PC-9 (cell line): ENCODE measurements at regions not wholly inside any gene's neighbourhood (a gene's known extent, or its start where the extent isn't known, plus 50 kb on each side); places are given as distances from the start of the nearest gene placed in this dataset.

Experiments used
- BruUV-seq: library from RNA; stranded (reverse); fragments of 400-500 nt; replicated peaks from 2 replicates; lab custom pipeline; 2021; lab: Mats Ljungman, UMichigan
- CTCF ChIA-PET: fragments of 300-600 bp; sonication (Branson Sonifier 250); formaldehyde crosslinking; loops from one replicate; lab custom pipeline; 2022; ENCODE audit warnings: antibody characterized with exemption; lab: Charles Lee
- POLR2A ChIA-PET: fragments of 300-600 bp; sonication (Branson Sonifier 250); formaldehyde crosslinking; loops from one replicate; lab custom pipeline; 2022; ENCODE audit warnings: antibody characterized with exemption; ENCODE audit not compliant: unreplicated experiment; lab: Charles Lee
- DNase-seq, 2 experiments: peaks; one replicate each; pipeline versions ENCODE4 v3.0.0 to v3.0.0-alpha.2; 2015 to 2022; ENCODE audit warnings: mixed read lengths in 1 of 2
- H2AFZ ChIP-seq: fragments of 200-600 bp; sonication (generic); 2 replicates; pipeline ENCODE4 v1.8.1; 2017; ENCODE audit warnings: antibody characterized with exemption
- H3F3A ChIP-seq: fragments of 200-600 bp; sonication (generic); 2 replicates; pipeline ENCODE4 v1.8.1; 2017; ENCODE audit warnings: antibody characterized with exemption, mild to moderate bottlenecking, low read depth; ENCODE audit not compliant: insufficient read depth
- H3K27ac ChIP-seq: fragments of 200-600 bp; sonication (generic); 2 replicates; pipeline ENCODE4 v1.6.1; 2016; ENCODE audit warnings: mixed run types
- H3K27me3 ChIP-seq: fragments of 200-600 bp; sonication (generic); 2 replicates; pipeline ENCODE4 v1.6.1; 2016; ENCODE audit warnings: low read depth, mixed run types; ENCODE audit not compliant: insufficient read depth
- H3K36me3 ChIP-seq: fragments of 200-600 bp; sonication (generic); 2 replicates; pipeline ENCODE4 v1.6.1; 2016; ENCODE audit warnings: low read depth, mixed run types
- H3K4me1 ChIP-seq: fragments of 200-600 bp; sonication (generic); replicated peaks from 2 replicates; pipeline ENCODE4 v1.6.1; 2016; ENCODE audit warnings: mixed run types; ENCODE audit not compliant: insufficient read depth
- H3K4me2 ChIP-seq: fragments of 200-600 bp; sonication (generic); 2 replicates; pipeline ENCODE4 v1.6.1; 2017; ENCODE audit warnings: mixed run types
- H3K4me3 ChIP-seq: fragments of 200-600 bp; sonication (generic); 2 replicates; pipeline ENCODE4 v1.6.1; 2016; ENCODE audit warnings: mixed run types
- H3K79me2 ChIP-seq: fragments of 200-600 bp; sonication (generic); 2 replicates; pipeline ENCODE4 v1.6.1; 2017; ENCODE audit warnings: low read depth, mixed run types
- H3K9me2 ChIP-seq: fragments of 200-600 bp; sonication (generic); 2 replicates; pipeline ENCODE4 v1.8.1; 2017; ENCODE audit warnings: mild to moderate bottlenecking; ENCODE audit not compliant: insufficient read depth
- H3K9me3 ChIP-seq: fragments of 200-600 bp; sonication (generic); 2 replicates; pipeline ENCODE4 v1.8.1; 2016; ENCODE audit warnings: low read depth; ENCODE audit not compliant: insufficient read depth
- H4K20me1 ChIP-seq: fragments of 200-600 bp; sonication (generic); 2 replicates; pipeline ENCODE4 v1.8.1; 2017; ENCODE audit not compliant: insufficient read depth
- EZH2 ChIP-seq: fragments of 200-600 bp; sonication (generic); IDR thresholded peaks from 2 replicates; pipeline ENCODE4 v1.8.0; 2017; ENCODE audit warnings: antibody characterized with exemption, low read depth
- intact Hi-C: fragments of 100-400 bp; cut with micrococcal nuclease; formaldehyde crosslinking; loops from one replicate; pipeline ENCODE4 v1.10.0; 2022; ENCODE audit not compliant: unreplicated experiment
- TF ChIP-seq, protein P1 (sequence below): fragments of 200-600 bp; sonication (generic); conservative IDR thresholded peaks from 2 replicates; pipeline ENCODE4 v1.6.1; 2017; ENCODE audit warnings: mixed run types, antibody characterized with exemption, mild to moderate bottlenecking, moderate library complexity

DNA sequence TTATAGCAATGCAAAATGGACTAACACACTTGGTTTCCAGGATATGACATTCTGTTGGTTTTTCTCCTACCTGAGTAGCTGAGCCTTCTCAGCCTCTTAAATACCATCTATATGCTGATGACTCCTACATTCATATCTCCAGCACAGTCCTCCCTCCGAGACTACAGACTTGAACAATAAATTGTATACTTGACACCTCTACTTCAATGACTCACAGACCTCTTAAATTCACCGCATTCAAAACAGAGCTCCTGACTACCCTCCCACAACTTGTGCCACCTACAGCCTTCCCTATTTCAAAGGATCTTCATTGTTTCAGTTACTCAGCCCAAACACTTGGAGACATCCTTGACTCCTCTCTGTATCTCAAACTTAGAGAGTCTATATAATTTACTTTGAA, 66.8 kb upstream of the ASB17 start:
- BruUV-seq, result no TSS peak
- Histone ChIP-seq H4K20me1 (no peaks in the 10 kb centered on the region), H3K79me2 (no peaks in the 10 kb centered on the region), H3K4me3 (no peak overlapping the region), H3K4me1 (no peaks in the 10 kb centered on the region), H2AFZ (no peak overlapping the region), H3K27ac (no peak overlapping the region), H3K4me2 (no peak overlapping the region), H3K36me3 (no peaks in the 10 kb centered on the region), H3K9me2 (no peaks in the 10 kb centered on the region), H3F3A (no peaks in the 10 kb centered on the region), H3K27me3 (no peaks in the 10 kb centered on the region), H3K9me3 (no peaks in the 10 kb centered on the region)
- no peak for DNase-seq
- TF ChIP-seq, protein P1, sequence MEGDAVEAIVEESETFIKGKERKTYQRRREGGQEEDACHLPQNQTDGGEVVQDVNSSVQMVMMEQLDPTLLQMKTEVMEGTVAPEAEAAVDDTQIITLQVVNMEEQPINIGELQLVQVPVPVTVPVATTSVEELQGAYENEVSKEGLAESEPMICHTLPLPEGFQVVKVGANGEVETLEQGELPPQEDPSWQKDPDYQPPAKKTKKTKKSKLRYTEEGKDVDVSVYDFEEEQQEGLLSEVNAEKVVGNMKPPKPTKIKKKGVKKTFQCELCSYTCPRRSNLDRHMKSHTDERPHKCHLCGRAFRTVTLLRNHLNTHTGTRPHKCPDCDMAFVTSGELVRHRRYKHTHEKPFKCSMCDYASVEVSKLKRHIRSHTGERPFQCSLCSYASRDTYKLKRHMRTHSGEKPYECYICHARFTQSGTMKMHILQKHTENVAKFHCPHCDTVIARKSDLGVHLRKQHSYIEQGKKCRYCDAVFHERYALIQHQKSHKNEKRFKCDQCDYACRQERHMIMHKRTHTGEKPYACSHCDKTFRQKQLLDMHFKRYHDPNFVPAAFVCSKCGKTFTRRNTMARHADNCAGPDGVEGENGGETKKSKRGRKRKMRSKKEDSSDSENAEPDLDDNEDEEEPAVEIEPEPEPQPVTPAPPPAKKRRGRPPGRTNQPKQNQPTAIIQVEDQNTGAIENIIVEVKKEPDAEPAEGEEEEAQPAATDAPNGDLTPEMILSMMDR, result no peak
- no peak for TF ChIP-seq EZH2
- intact Hi-C loops, result loop anchor here (10.0 kb wide), 2 partner anchors 94 to 156 kb away; no protein-coding TSS in a partner anchor
- ChIA-PET POLR2A (no interaction called here), CTCF (no interaction called here)

GRCh38 chr1:76003946-76004345, 70.6 kb upstream of the ST6GALNAC3 start:
- Histone ChIP-seq H3K4me2 (no peak overlapping the region), H3K9me3 (no peaks in the 10 kb centered on the region), H3K36me3 (no peaks in the 10 kb centered on the region), H3K27ac (no peak overlapping the region), H3K4me3 (no peak overlapping the region), H4K20me1 (no peaks in the 10 kb centered on the region), H3K4me1 (peaks cover 5% of the 10 kb centered on the region), H3K79me2 (no peaks in the 10 kb centered on the region), H3F3A (no peaks in the 10 kb centered on the region), H2AFZ (no peak overlapping the region), H3K9me2 (0 out of 2 replicates have a peak, but pooled peaks cover 5% of the 10 kb centered on the region), H3K27me3 (no peaks in the 10 kb centered on the region)
- TF ChIP-seq, protein P1, result no peak
- no peak for TF ChIP-seq EZH2
- CTCF ChIA-PET, result no interaction called here
- intact Hi-C loops, result no loop called here
- no peak for DNase-seq
- no TSS peak for BruUV-seq
- POLR2A ChIA-PET, result no interaction called here

GRCh38 chr1:76005765-76006164, 68.8 kb upstream of the ST6GALNAC3 start:
- 0 out of 2 replicates have a peak, but pooled peaks cover 9% of the 10 kb centered on the region for H3K9me2 ChIP-seq
- H3K4me3 ChIP-seq, result no peak overlapping the region

More at GRCh38 chr1:76005765-76006164, 68.8 kb upstream of the ST6GALNAC3 start:
- Histone ChIP-seq H3K4me2 (no peak overlapping the region), H2AFZ (no peak overlapping the region), H3K9me3 (no peaks in the 10 kb centered on the region), H3K4me1 (peaks cover 5% of the 10 kb centered on the region), H3K79me2 (no peaks in the 10 kb centered on the region), H3K27me3 (no peaks in the 10 kb centered on the region), H3K36me3 (no peaks in the 10 kb centered on the region), H4K20me1 (no peaks in the 10 kb centered on the region), H3K27ac (no peak overlapping the region), H3F3A (no peaks in the 10 kb centered on the region)
- no peak for DNase-seq
- intact Hi-C loops, result no loop called here
- ChIA-PET CTCF (no interaction called here), POLR2A (no interaction called here)
- BruUV-seq, result no TSS peak
- TF ChIP-seq, protein P1, result no peak
- TF ChIP-seq EZH2, result no peak
